SK-N-SH (cell line): ENCODE measurements at regions not wholly inside any gene's neighbourhood (a gene's known extent, or its start where the extent isn't known, plus 50 kb on each side); places are given as distances from the start of the nearest gene placed in this dataset.
"Not testable (repeated sequence)": the region's sequence is repeated elsewhere in the genome, so short reads cannot be mapped to it uniquely, and the experiment has no call there.

Experiments used
- CTCF ChIA-PET: fragments of 300-600, 350-600 bp; formaldehyde crosslinking; extraction: SDS; loops from one replicate; lab custom pipeline; 2021; lab: Yijun Ruan, JAX
- POLR2A ChIA-PET: fragments of 350-600 bp; sonication (Branson Sonifier 250); formaldehyde crosslinking; extraction: SDS; loops from one replicate; lab custom pipeline; 2020; ENCODE audit warnings: antibody characterized with exemption, inconsistent platforms; lab: Yijun Ruan, JAX
- DNase-seq: peaks from one replicate; pipeline ENCODE4 v3.0.0; 2012
- H2AFZ ChIP-seq: fragments of 200-600 bp; sonication (generic); 2 replicates; pipeline ENCODE4 v1.8.1; 2016; ENCODE audit warnings: antibody characterized with exemption, mild to moderate bottlenecking, low read depth
- H3F3A ChIP-seq: fragments of 200-600 bp; sonication (generic); replicated peaks from 2 replicates; pipeline ENCODE3; 2016; ENCODE audit warnings: antibody characterized with exemption, mild to moderate bottlenecking; ENCODE audit not compliant: insufficient read depth
- H3K27ac ChIP-seq, 2 experiments: fragments of 200-500 bp in 1 of 2; fragments of 200-600 bp in 1 of 2; sonication (Bioruptor generic) in 1 of 2; sonication (generic), shearing (Covaris generic) in 1 of 2; 2 replicates each; pipeline versions ENCODE4 v1.5.1 to v1.6.1; 2014 to 2016; ENCODE audit warnings: low read depth in 2 of 2, inconsistent platforms in 1 of 2, low read length in 1 of 2, mild to moderate bottlenecking in 1 of 2, mixed read lengths in 1 of 2
- H3K27me3 ChIP-seq: fragments of 200-600 bp; sonication (generic), shearing (Covaris generic); 2 replicates; pipeline ENCODE4 v1.6.1; 2016; ENCODE audit warnings: mixed run types; ENCODE audit not compliant: insufficient read depth
- H3K36me3 ChIP-seq, 2 experiments: fragments of 200-500 bp in 1 of 2; fragments of 200-600 bp in 1 of 2; sonication (Bioruptor generic) in 1 of 2; sonication (generic) in 1 of 2; replicated peaks in 1 of 2; 2 replicates each; pipeline versions ENCODE3 to v1.5.1; 2014 to 2016; ENCODE audit warnings: low read length in 1 of 2, mild to moderate bottlenecking in 1 of 2; ENCODE audit not compliant: insufficient read depth in 2 of 2, control insufficient read depth in 1 of 2
- H3K4me1 ChIP-seq, 2 experiments: fragments of 200-500 bp in 1 of 2; fragments of 200-600 bp in 1 of 2; sonication (Bioruptor generic) in 1 of 2; sonication (generic), shearing (Covaris generic) in 1 of 2; 2 replicates each; pipeline versions ENCODE4 v1.5.1 to v1.6.1; 2014 to 2016; ENCODE audit warnings: low read depth in 1 of 2, low read length in 1 of 2, mixed run types in 1 of 2; ENCODE audit not compliant: insufficient read depth in 2 of 2, control insufficient read depth in 1 of 2
- H3K4me2 ChIP-seq: fragments of 200-600 bp; sonication (generic), shearing (Covaris generic); 2 replicates; pipeline ENCODE4 v1.6.1; 2017; ENCODE audit warnings: mixed run types
- H3K4me3 ChIP-seq, 2 experiments: fragments of 200-500 bp in 1 of 2; fragments of 200-600 bp in 1 of 2; sonication (Bioruptor generic) in 1 of 2; sonication (generic), shearing (Covaris generic) in 1 of 2; 2 replicates each; pipeline versions ENCODE4 v1.5.1 to v1.8.1; 2014 to 2016; ENCODE audit warnings: low read depth in 2 of 2, inconsistent platforms in 1 of 2, low read length in 1 of 2, mild to moderate bottlenecking in 1 of 2, mixed read lengths in 1 of 2, moderate library complexity in 1 of 2
- H3K79me2 ChIP-seq: fragments of 200-600 bp; sonication (generic); 2 replicates; pipeline ENCODE4 v1.8.1; 2017; ENCODE audit warnings: mild to moderate bottlenecking; ENCODE audit not compliant: insufficient read depth
- H3K9ac ChIP-seq: fragments of 200-600 bp; sonication (generic); 2 replicates; pipeline ENCODE4 v1.6.1; 2017; ENCODE audit warnings: mixed run types
- H3K9me2 ChIP-seq: fragments of 200-600 bp; sonication (generic); 2 replicates; pipeline ENCODE4 v1.6.1; 2017; ENCODE audit warnings: mixed run types
- H3K9me3 ChIP-seq: fragments of 200-600 bp; sonication (generic); 2 replicates; pipeline ENCODE4 v1.6.1; 2017; ENCODE audit warnings: mixed run types, mild to moderate bottlenecking, moderate library complexity
- H4K20me1 ChIP-seq: fragments of 200-600 bp; sonication (generic); 2 replicates; pipeline ENCODE4 v1.6.1; 2017; ENCODE audit warnings: mild to moderate bottlenecking, mixed run types; ENCODE audit not compliant: insufficient read depth
- CHD2 ChIP-seq: fragments of 150-350 bp; IDR thresholded peaks from 2 replicates; pipeline ENCODE4 v1.6.1; 2018; ENCODE audit warnings: low read length; ENCODE audit not compliant: partially characterized antibody
- ELF1 ChIP-seq: IDR thresholded peaks from 2 replicates; pipeline ENCODE4 v1.4.0; 2012
- FOSL2 ChIP-seq: IDR thresholded peaks from 2 replicates; pipeline ENCODE4 v1.4.0; 2012; ENCODE audit warnings: low read depth, mild to moderate bottlenecking, moderate library complexity, borderline replicate concordance
- FOXJ3 ChIP-seq: sonication (generic); formaldehyde crosslinking; IDR thresholded peaks from 2 replicates; pipeline ENCODE4 v1.5.1; 2020; ENCODE audit warnings: mild to moderate bottlenecking, missing genetic modification reagents
- JUND ChIP-seq: IDR thresholded peaks from 2 replicates; pipeline ENCODE4 v1.4.0; 2012
- MXI1 ChIP-seq: IDR thresholded peaks from 2 replicates; pipeline ENCODE4 v1.6.1; 2012; ENCODE audit warnings: mild to moderate bottlenecking, low read depth, low read length, improper control_type of control experiment
- NRF1 ChIP-seq: IDR thresholded peaks from 2 replicates; pipeline ENCODE4 v1.6.1; 2012; ENCODE audit warnings: low read depth, mild to moderate bottlenecking, low read length
- POLR2AphosphoS5 ChIP-seq: IDR thresholded peaks from 2 replicates; pipeline ENCODE4 v1.6.1; 2012; ENCODE audit warnings: low read depth, low read length
- RAD21 ChIP-seq: IDR thresholded peaks from 2 replicates; pipeline ENCODE4 v1.6.1; 2012; ENCODE audit warnings: mild to moderate bottlenecking, low read length
- RCOR1 ChIP-seq: fragments of 150-350 bp; IDR thresholded peaks from 2 replicates; pipeline ENCODE4 v1.6.1; 2017; ENCODE audit warnings: antibody characterized with exemption, low read length
- SIN3A ChIP-seq: IDR thresholded peaks from 2 replicates; pipeline ENCODE4 v1.6.1; 2012; ENCODE audit warnings: low read depth, mild to moderate bottlenecking, low read length, moderate library complexity, borderline replicate concordance
- SMC3 ChIP-seq: IDR thresholded peaks from 2 replicates; pipeline ENCODE4 v1.6.1; 2012; ENCODE audit warnings: low read depth, low read length, improper control_type of control experiment
- TEAD4 ChIP-seq: IDR thresholded peaks from 2 replicates; pipeline ENCODE4 v1.4.0; 2012; ENCODE audit warnings: mild to moderate bottlenecking, borderline replicate concordance; ENCODE audit not compliant: insufficient read depth
- YY1 ChIP-seq: IDR thresholded peaks from 2 replicates; pipeline ENCODE4 v1.4.0; 2012; ENCODE audit warnings: low read depth, mild to moderate bottlenecking
- WGBS: methylation state at CpG from one replicate; pipeline ENCODE4 v1.1.6; 2017; ENCODE audit warnings: low lambda C conversion rate; 5-methylcytosine and 5-hydroxymethylcytosine counted together
- TF ChIP-seq, protein P1 (sequence below): fragments of 150-350 bp; IDR thresholded peaks from 2 replicates; pipeline ENCODE4 v1.6.1; 2016; ENCODE audit warnings: mild to moderate bottlenecking, low read depth, low read length
- TF ChIP-seq, protein P2 (sequence below): fragments of 150-350 bp; IDR thresholded peaks from 2 replicates; pipeline ENCODE4 v1.6.1; 2017; ENCODE audit warnings: antibody characterized with exemption, low read length, low read depth, borderline replicate concordance
- TF ChIP-seq, protein P3 (sequence below): IDR thresholded peaks from 2 replicates; pipeline ENCODE4 v1.4.0; 2012; ENCODE audit warnings: low read depth, borderline replicate concordance
- TF ChIP-seq, protein P4 (sequence below): IDR thresholded peaks from 2 replicates; pipeline ENCODE4 v1.6.1; 2012; ENCODE audit warnings: mild to moderate bottlenecking, low read depth, low read length, moderate library complexity
- TF ChIP-seq, protein P5 (sequence below): IDR thresholded peaks from 2 replicates; pipeline ENCODE4 v1.4.0; 2012; ENCODE audit warnings: low read depth

DNA sequence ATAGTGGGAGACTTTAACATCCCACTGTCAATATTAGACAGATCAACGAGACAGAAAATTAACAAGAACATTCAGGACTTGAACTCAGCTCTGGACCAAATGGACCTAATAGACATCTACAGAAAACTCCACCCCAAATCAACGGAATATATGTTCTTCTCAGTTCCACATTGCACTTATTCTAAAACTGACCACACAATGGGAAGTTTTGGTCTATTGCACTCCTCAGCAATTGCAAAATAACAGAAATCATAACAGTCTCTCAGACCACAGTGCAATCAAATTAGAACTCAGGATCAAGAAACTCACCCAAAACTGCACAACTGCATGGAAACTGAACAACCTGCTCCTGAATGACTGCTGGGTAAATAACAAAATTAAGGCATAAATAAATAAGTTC lies 449.9 kb upstream of the FANCL start:
- H3K4me3 ChIP-seq, H3K36me3 ChIP-seq, DNase-seq, H3K4me2 ChIP-seq, CTCF ChIA-PET, H3K27me3 ChIP-seq, H2AFZ ChIP-seq, H3K9me3 ChIP-seq, H3K9me2 ChIP-seq, H3K27ac ChIP-seq, H3K4me1 ChIP-seq, H3K79me2 ChIP-seq, H4K20me1 ChIP-seq, POLR2A ChIA-PET, H3F3A ChIP-seq, H3K9ac ChIP-seq: not testable (repeated sequence)
- WGBS, result 11% methylated on average over 2 of the region's 2 CpGs

DNA sequence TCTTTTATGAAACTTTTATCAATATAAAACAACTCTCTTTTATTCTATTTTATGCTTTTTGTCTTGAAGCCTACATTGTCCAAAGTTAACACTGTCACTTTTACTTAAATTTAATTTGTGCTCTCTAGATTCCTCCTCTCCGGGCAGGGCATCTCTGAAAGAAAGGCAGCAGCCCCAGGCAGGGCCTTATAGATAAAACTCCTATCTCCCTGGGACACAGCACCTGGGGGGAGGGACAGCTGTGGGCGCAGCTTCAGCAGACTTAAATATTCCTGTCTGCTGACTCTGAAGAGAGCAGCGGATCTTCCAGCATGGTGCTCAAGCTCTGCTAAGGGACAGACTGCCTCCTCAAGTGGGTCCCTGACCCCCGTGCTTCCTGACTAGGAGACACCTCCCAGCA lies 447.7 kb upstream of the FANCL start:
- no peaks in the 10 kb centered on the region for H3K27me3 ChIP-seq
- POLR2A ChIA-PET, result no interaction called here
- no peaks in the 10 kb centered on the region for H3K4me1 ChIP-seq
- no peak overlapping the region for H2AFZ ChIP-seq
- no peak overlapping the region for H3K4me3 ChIP-seq
- CTCF ChIA-PET, result no interaction called here
- H3K9me2 ChIP-seq, result no peaks in the 10 kb centered on the region
- no peaks in the 10 kb centered on the region for H3F3A ChIP-seq
- H4K20me1 ChIP-seq, result no peaks in the 10 kb centered on the region
- H3K4me2 ChIP-seq, result no peak overlapping the region
- H3K9ac ChIP-seq, result no peak overlapping the region
- H3K79me2 ChIP-seq, result no peaks in the 10 kb centered on the region
- H3K27ac ChIP-seq, result no peak overlapping the region
- no peak for DNase-seq
- TF ChIP-seq POLR2AphosphoS5 (no peak), MXI1 (no peak), SIN3A (no peak), FOXJ3 (CRISPR knock-in tag) (no peak), YY1 (no peak), ELF1 (no peak), SMC3 (no peak), NRF1 (no peak), JUND (no peak), CHD2 (no peak), TEAD4 (no peak), RCOR1 (no peak), RAD21 (no peak), FOSL2 (no peak)
- TF ChIP-seq, protein P1, sequence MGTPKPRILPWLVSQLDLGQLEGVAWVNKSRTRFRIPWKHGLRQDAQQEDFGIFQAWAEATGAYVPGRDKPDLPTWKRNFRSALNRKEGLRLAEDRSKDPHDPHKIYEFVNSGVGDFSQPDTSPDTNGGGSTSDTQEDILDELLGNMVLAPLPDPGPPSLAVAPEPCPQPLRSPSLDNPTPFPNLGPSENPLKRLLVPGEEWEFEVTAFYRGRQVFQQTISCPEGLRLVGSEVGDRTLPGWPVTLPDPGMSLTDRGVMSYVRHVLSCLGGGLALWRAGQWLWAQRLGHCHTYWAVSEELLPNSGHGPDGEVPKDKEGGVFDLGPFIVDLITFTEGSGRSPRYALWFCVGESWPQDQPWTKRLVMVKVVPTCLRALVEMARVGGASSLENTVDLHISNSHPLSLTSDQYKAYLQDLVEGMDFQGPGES, result no peak
- TF ChIP-seq, protein P2, sequence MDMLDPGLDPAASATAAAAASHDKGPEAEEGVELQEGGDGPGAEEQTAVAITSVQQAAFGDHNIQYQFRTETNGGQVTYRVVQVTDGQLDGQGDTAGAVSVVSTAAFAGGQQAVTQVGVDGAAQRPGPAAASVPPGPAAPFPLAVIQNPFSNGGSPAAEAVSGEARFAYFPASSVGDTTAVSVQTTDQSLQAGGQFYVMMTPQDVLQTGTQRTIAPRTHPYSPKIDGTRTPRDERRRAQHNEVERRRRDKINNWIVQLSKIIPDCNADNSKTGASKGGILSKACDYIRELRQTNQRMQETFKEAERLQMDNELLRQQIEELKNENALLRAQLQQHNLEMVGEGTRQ, result no peak
- TF ChIP-seq, protein P3, sequence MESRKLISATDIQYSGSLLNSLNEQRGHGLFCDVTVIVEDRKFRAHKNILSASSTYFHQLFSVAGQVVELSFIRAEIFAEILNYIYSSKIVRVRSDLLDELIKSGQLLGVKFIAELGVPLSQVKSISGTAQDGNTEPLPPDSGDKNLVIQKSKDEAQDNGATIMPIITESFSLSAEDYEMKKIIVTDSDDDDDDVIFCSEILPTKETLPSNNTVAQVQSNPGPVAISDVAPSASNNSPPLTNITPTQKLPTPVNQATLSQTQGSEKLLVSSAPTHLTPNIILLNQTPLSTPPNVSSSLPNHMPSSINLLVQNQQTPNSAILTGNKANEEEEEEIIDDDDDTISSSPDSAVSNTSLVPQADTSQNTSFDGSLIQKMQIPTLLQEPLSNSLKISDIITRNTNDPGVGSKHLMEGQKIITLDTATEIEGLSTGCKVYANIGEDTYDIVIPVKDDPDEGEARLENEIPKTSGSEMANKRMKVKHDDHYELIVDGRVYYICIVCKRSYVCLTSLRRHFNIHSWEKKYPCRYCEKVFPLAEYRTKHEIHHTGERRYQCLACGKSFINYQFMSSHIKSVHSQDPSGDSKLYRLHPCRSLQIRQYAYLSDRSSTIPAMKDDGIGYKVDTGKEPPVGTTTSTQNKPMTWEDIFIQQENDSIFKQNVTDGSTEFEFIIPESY, result no peak
- TF ChIP-seq, protein P4, sequence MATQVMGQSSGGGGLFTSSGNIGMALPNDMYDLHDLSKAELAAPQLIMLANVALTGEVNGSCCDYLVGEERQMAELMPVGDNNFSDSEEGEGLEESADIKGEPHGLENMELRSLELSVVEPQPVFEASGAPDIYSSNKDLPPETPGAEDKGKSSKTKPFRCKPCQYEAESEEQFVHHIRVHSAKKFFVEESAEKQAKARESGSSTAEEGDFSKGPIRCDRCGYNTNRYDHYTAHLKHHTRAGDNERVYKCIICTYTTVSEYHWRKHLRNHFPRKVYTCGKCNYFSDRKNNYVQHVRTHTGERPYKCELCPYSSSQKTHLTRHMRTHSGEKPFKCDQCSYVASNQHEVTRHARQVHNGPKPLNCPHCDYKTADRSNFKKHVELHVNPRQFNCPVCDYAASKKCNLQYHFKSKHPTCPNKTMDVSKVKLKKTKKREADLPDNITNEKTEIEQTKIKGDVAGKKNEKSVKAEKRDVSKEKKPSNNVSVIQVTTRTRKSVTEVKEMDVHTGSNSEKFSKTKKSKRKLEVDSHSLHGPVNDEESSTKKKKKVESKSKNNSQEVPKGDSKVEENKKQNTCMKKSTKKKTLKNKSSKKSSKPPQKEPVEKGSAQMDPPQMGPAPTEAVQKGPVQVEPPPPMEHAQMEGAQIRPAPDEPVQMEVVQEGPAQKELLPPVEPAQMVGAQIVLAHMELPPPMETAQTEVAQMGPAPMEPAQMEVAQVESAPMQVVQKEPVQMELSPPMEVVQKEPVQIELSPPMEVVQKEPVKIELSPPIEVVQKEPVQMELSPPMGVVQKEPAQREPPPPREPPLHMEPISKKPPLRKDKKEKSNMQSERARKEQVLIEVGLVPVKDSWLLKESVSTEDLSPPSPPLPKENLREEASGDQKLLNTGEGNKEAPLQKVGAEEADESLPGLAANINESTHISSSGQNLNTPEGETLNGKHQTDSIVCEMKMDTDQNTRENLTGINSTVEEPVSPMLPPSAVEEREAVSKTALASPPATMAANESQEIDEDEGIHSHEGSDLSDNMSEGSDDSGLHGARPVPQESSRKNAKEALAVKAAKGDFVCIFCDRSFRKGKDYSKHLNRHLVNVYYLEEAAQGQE, result no peak
- TF ChIP-seq, protein P5, sequence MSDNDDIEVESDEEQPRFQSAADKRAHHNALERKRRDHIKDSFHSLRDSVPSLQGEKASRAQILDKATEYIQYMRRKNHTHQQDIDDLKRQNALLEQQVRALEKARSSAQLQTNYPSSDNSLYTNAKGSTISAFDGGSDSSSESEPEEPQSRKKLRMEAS, result no peak
- H3K36me3 ChIP-seq, result no peaks in the 10 kb centered on the region
- WGBS, result 16% methylated on average over 2 of the region's 4 CpGs
- no peaks in the 10 kb centered on the region for H3K9me3 ChIP-seq
